Upper lobe of left lung (tissue), 6 donors: ENCODE measurements at regions not wholly inside any gene's neighbourhood (a gene's known extent, or its start where the extent isn't known, plus 50 kb on each side); places are given as distances from the start of the nearest gene placed in this dataset.

Experiments
- ATAC-seq, 2 donors: fragments of 200-7000 bp; cut with Tn5 transposase; one replicate each; pipeline ENCODE4 v1.9.1; 2022; ENCODE audit warnings: mild to moderate bottlenecking in 2 of 2, moderate library complexity in 2 of 2; ENCODE audit not compliant: low FRiP score in 2 of 2
- DNase-seq, 2 donors: peaks; one replicate each; pipeline ENCODE4 v3.0.0-alpha.2; 2019 to 2020
- H3K27ac ChIP-seq, 4 donors: fragments of 200-600 bp; sonication (generic); one replicate each; pipeline ENCODE4 v1.5.1; 2016 to 2019
- H3K27me3 ChIP-seq, 4 donors: fragments of 200-600 bp; sonication (generic); one replicate each; pipeline ENCODE4 v1.5.1; 2017 to 2019
- H3K36me3 ChIP-seq, 4 donors: fragments of 200-600 bp; sonication (generic); one replicate each; pipeline ENCODE4 v1.5.1; 2016 to 2019
- H3K4me1 ChIP-seq, 4 donors: fragments of 200-600 bp; sonication (generic); one replicate each; pipeline ENCODE4 v1.5.1; 2018 to 2019
- H3K4me3 ChIP-seq, 4 donors: fragments of 200-600 bp; sonication (generic); one replicate each; pipeline ENCODE4 v1.5.1; 2017 to 2019; ENCODE audit warnings: mild to moderate bottlenecking in 2 of 4, moderate library complexity in 1 of 4
- H3K9me3 ChIP-seq, 4 donors: fragments of 200-600 bp; sonication (generic); one replicate each; pipeline ENCODE4 v1.5.1; 2018 to 2019
- EP300 ChIP-seq, 4 donors: sonication (generic); formaldehyde crosslinking; IDR thresholded peaks; one replicate each; pipeline ENCODE4 v1.5.1; 2017; ENCODE audit warnings: antibody characterized with exemption in 4 of 4, control low read depth in 2 of 4
- POLR2A ChIP-seq, 4 donors: fragments of 450-650 bp; IDR thresholded peaks; one replicate each; pipeline ENCODE4 v1.5.1; 2016 to 2017; ENCODE audit warnings: antibody characterized with exemption in 4 of 4, mild to moderate bottlenecking in 2 of 4
- POLR2AphosphoS5 ChIP-seq, 2 donors: sonication (generic); formaldehyde crosslinking; IDR thresholded peaks; one replicate each; pipeline ENCODE4 v1.5.1; 2017; ENCODE audit warnings: antibody characterized with exemption in 2 of 2
- WGBS, 2 donors: methylation state at CpG; one replicate each; pipeline ENCODE4 v1.1.5; 2017 to 2018; 5-methylcytosine and 5-hydroxymethylcytosine counted together
- TF ChIP-seq, protein P1 (sequence below), 6 experiments: fragments of 450-650 bp in 4 of 6; fragments of 200-600 bp in 2 of 6; sonication (generic) in 2 of 6; IDR thresholded peaks; one replicate each; pipeline ENCODE4 v1.5.1; 2016 to 2019; ENCODE audit warnings: antibody characterized with exemption in 6 of 6
- donor health status: DM: no; HTN: no; CAD: no; lungs with moderate emphysema.
- donor health status: DM: no; HTN: yes; CAD: no; lungs with severe emphysema.

DNA sequence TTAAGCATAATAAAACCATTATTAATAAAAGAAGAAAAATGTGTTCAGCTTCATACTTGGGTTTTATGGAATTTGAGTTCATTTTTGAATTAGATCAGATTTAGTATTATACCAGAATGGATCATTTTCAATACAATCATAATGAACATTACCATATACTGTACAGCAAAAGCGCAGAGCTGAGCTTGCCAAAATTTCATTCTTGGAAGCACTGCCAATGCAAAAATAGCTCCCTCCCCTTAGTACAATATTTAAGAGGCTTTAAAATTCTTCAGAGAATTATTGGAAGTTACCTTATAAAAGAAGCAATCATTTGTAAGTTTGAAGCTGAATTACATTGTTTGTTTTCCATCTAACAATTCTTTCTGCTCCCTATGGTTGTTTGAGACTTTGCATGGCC, 938.1 kb upstream of the SLC39A10 start:
- no peaks in the 10 kb centered on the region for H3K27me3 ChIP-seq
- ATAC-seq: no peak

DNA sequence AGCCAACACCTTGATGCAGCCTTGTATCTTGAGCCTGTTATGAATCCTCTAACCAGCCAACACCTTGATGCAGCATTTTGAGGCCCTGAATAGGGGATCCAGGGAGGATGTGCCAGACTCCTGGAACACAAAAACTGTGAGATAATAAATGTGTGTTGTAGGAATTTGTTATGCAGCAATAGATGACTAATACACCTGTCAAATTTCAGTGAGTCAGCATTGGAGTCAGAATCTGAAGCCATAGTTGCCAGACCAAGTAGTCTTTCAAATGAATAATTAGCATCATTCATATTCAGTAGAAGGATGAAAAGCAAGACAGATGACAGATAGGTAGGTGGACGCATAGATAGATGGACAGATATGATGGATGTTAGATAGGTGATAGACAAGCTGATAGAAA, 942.5 kb upstream of the SLC39A10 start:
- DNase-seq (no peak), ATAC-seq (no peak)
- no peaks in the 10 kb centered on the region for H3K36me3 ChIP-seq
- no peaks in the 10 kb centered on the region for H3K4me1 ChIP-seq
- H3K27ac ChIP-seq: no peak overlapping the region
- no peaks in the 10 kb centered on the region for H3K27me3 ChIP-seq
- H3K9me3 ChIP-seq: no peaks in the 10 kb centered on the region
- 93 to 97% methylated on average over 1 of the region's 1 CpG for WGBS, 2 donors
- TF ChIP-seq POLR2A (IDR thresholded peaks at IDR 0.05) (no peak), POLR2AphosphoS5 (IDR thresholded peaks at IDR 0.05) (no peak), EP300 (IDR thresholded peaks at IDR 0.05) (no peak)
- TF ChIP-seq, protein P1, sequence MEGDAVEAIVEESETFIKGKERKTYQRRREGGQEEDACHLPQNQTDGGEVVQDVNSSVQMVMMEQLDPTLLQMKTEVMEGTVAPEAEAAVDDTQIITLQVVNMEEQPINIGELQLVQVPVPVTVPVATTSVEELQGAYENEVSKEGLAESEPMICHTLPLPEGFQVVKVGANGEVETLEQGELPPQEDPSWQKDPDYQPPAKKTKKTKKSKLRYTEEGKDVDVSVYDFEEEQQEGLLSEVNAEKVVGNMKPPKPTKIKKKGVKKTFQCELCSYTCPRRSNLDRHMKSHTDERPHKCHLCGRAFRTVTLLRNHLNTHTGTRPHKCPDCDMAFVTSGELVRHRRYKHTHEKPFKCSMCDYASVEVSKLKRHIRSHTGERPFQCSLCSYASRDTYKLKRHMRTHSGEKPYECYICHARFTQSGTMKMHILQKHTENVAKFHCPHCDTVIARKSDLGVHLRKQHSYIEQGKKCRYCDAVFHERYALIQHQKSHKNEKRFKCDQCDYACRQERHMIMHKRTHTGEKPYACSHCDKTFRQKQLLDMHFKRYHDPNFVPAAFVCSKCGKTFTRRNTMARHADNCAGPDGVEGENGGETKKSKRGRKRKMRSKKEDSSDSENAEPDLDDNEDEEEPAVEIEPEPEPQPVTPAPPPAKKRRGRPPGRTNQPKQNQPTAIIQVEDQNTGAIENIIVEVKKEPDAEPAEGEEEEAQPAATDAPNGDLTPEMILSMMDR (IDR thresholded peaks at IDR 0.05): no peak
- no peak overlapping the region for H3K4me3 ChIP-seq

More for the DNA sequence above, 938.1 kb upstream of the SLC39A10 start:
- no peak for DNase-seq
- no peak overlapping the region for H3K4me3 ChIP-seq
- TF ChIP-seq EP300 (IDR thresholded peaks at IDR 0.05) (no peak), POLR2AphosphoS5 (IDR thresholded peaks at IDR 0.05) (no peak), POLR2A (IDR thresholded peaks at IDR 0.05) (no peak)
- TF ChIP-seq, protein P1 (IDR thresholded peaks at IDR 0.05): no peak
- no peaks in the 10 kb centered on the region for H3K36me3 ChIP-seq
- H3K4me1 ChIP-seq: no peaks in the 10 kb centered on the region
- no peaks in the 10 kb centered on the region for H3K9me3 ChIP-seq
- WGBS, 2 donors: 82 to 93% methylated on average over 1 of the region's 1 CpG
- H3K27ac ChIP-seq: no peak overlapping the region

DNA sequence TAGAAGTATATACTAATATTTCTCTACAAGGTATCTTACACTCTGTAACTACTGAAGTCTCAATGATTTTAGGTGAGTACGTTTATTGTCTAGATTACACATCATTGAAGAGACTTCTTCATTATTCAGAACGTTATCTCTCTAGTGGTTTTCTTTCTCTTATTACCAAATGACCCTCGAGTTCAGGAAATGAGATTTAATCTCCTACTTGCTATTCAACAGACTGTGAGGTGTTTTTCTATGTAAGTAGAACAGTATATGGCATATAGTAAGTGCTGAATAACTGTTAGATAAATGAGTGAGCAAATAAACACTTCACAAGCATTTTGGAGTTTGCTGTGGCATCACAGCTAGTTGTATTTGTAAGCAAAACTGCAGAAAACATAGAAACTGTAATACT, 947.2 kb upstream of the SLC39A10 start:
- DNase-seq (no peak), ATAC-seq (no peak)
- H3K36me3 ChIP-seq: no peaks in the 10 kb centered on the region
- H3K27me3 ChIP-seq: no peaks in the 10 kb centered on the region
- H3K4me3 ChIP-seq: no peak overlapping the region
- 23 to 29% methylated on average over 3 of the region's 3 CpGs for WGBS, 2 donors
- H3K9me3 ChIP-seq: no peaks in the 10 kb centered on the region
- no peak for TF ChIP-seq POLR2AphosphoS5 (IDR thresholded peaks at IDR 0.05)
- TF ChIP-seq POLR2A (IDR thresholded peaks at IDR 0.05): no peak
- TF ChIP-seq, protein P1 (IDR thresholded peaks at IDR 0.05): no peak
- no peak for TF ChIP-seq EP300 (IDR thresholded peaks at IDR 0.05)
- no peak overlapping the region for H3K27ac ChIP-seq
- H3K4me1 ChIP-seq: no peaks in the 10 kb centered on the region

DNA sequence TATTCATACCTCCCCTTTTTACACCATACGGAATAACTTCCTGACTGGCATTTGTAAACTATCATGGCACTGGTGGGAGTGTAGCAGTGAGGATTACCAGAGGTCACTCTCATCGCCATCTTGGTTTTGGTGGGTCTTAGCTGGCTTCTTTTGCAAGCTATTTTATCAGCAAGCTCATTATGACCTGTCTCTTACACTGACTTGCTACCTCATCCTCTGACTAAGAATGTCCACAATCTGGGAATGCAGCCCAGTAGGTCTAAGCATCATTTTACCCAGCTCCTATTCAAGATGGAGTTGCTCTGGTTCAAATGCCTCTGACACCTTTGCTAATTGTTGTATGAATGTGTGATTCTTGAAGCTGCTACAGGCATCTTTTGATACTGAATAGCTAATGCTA, 950.8 kb upstream of the SLC39A10 start:
- ATAC-seq (no peak), DNase-seq (no peak)
- no peaks in the 10 kb centered on the region for H3K9me3 ChIP-seq
- TF ChIP-seq, protein P1 (IDR thresholded peaks at IDR 0.05): no peak
- TF ChIP-seq EP300 (IDR thresholded peaks at IDR 0.05): no peak
- TF ChIP-seq POLR2AphosphoS5 (IDR thresholded peaks at IDR 0.05): no peak
- TF ChIP-seq POLR2A (IDR thresholded peaks at IDR 0.05): no peak
- H3K4me1 ChIP-seq: no peaks in the 10 kb centered on the region
- H3K4me3 ChIP-seq: no peak overlapping the region
- WGBS, 2 donors: 77 to 83% methylated on average over 2 of the region's 2 CpGs
- no peaks in the 10 kb centered on the region for H3K36me3 ChIP-seq
- no peak overlapping the region for H3K27ac ChIP-seq
- no peaks in the 10 kb centered on the region for H3K27me3 ChIP-seq

DNA sequence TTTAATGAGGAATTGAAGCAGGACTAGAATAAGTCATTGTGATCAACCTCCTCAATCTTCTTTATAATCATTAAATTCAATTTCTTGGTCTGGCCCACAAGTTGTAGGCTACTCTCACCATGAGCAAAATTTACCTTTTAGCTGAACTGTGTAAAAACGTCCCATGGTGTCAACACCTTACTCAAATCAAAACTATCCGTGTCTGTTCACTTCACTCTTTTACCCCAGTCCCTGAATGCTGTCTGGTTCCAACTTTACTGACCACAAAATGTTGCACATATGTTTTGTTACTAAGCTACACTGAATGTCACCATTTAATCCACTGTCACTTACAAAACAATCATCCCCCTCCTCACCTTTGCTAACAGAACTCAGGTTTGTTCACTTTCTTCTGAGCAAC, 951.6 kb upstream of the SLC39A10 start:
- no peaks in the 10 kb centered on the region for H3K4me1 ChIP-seq
- TF ChIP-seq POLR2A (IDR thresholded peaks at IDR 0.05) (no peak), EP300 (IDR thresholded peaks at IDR 0.05) (no peak), POLR2AphosphoS5 (IDR thresholded peaks at IDR 0.05) (no peak)
- TF ChIP-seq, protein P1 (IDR thresholded peaks at IDR 0.05): no peak
- WGBS, 2 donors: 70 to 74% methylated on average over 2 of the region's 2 CpGs
- no peaks in the 10 kb centered on the region for H3K27me3 ChIP-seq
- no peaks in the 10 kb centered on the region for H3K9me3 ChIP-seq
- no peaks in the 10 kb centered on the region for H3K36me3 ChIP-seq
- no peak for DNase-seq
- H3K27ac ChIP-seq: no peak overlapping the region
- no peak for ATAC-seq
- no peak overlapping the region for H3K4me3 ChIP-seq
